Fibroblast of lung (primary cell): ENCODE measurements at regions not wholly inside any gene's neighbourhood (a gene's known extent, or its start where the extent isn't known, plus 50 kb on each side); places are given as distances from the start of the nearest gene placed in this dataset.

ENCODE experiments used
- DNase-seq, 2 donors: peaks; one replicate each; pipeline versions ENCODE4 v3.0.0 to v3.0.0-alpha.2; 2010; ENCODE audit warnings: low read depth in 2 of 2
- H2AFZ ChIP-seq: 2 replicates; pipeline ENCODE4 v1.5.1; 2012; ENCODE audit warnings: low read length, control low read depth, inconsistent platforms
- H3K27ac ChIP-seq: 2 replicates; pipeline ENCODE4 v1.5.1; 2011; ENCODE audit warnings: low read length, control low read depth; ENCODE audit not compliant: insufficient read depth
- H3K27me3 ChIP-seq: 2 replicates; pipeline ENCODE4 v1.5.1; 2011; ENCODE audit warnings: mild to moderate bottlenecking, low read length; ENCODE audit not compliant: control insufficient read depth, insufficient read depth
- H3K36me3 ChIP-seq: 2 replicates; pipeline ENCODE4 v1.5.1; 2011; ENCODE audit warnings: low read length; ENCODE audit not compliant: control insufficient read depth, insufficient read depth
- H3K4me1 ChIP-seq: 2 replicates; pipeline ENCODE4 v1.5.1; 2011; ENCODE audit warnings: low read length; ENCODE audit not compliant: control insufficient read depth, insufficient read depth; ENCODE audit errors: extremely low read depth
- H3K4me2 ChIP-seq: 2 replicates; pipeline ENCODE4 v1.5.1; 2011; ENCODE audit warnings: low read length, control low read depth; ENCODE audit not compliant: insufficient read depth; ENCODE audit errors: extremely low read depth
- H3K4me3 ChIP-seq, 4 experiments: fragments of 200-600 bp in 1 of 4; sonication (generic) in 1 of 4; replicated peaks in 1 of 4; 2 replicates each; pipeline ENCODE4 v1.5.1; 2011 to 2016; ENCODE audit warnings: low read length in 4 of 4, low read depth in 3 of 4, mild to moderate bottlenecking in 3 of 4, control low read depth in 2 of 4, inconsistent platforms in 1 of 4, mixed read lengths in 1 of 4; ENCODE audit not compliant: insufficient read depth in 1 of 4; ENCODE audit errors: control extremely low read depth in 1 of 4
- H3K79me2 ChIP-seq: 2 replicates; pipeline ENCODE4 v1.5.1; 2012; ENCODE audit warnings: mild to moderate bottlenecking, low read length, inconsistent platforms; ENCODE audit not compliant: control insufficient read depth, insufficient read depth
- H3K9ac ChIP-seq: 2 replicates; pipeline ENCODE4 v1.5.1; 2011; ENCODE audit warnings: mild to moderate bottlenecking, low read length, control low read depth; ENCODE audit not compliant: insufficient read depth
- H3K9me3 ChIP-seq: 2 replicates; pipeline ENCODE4 v1.5.1; 2012; ENCODE audit warnings: low read depth, low read length; ENCODE audit not compliant: control insufficient read depth, insufficient read depth
- H4K20me1 ChIP-seq: 2 replicates; pipeline ENCODE4 v1.5.1; 2011; ENCODE audit warnings: low read length; ENCODE audit not compliant: control insufficient read depth, insufficient read depth; ENCODE audit errors: extremely low read depth
- CTCF ChIP-seq, 2 donors: IDR thresholded peaks in 1 of 2; conservative IDR thresholded peaks in 1 of 2; 1 replicate in 1 of 2; 2 replicates in 1 of 2; pipeline ENCODE4 v1.5.1; 2011 to 2012; ENCODE audit warnings: low read length in 2 of 2, control low read depth in 1 of 2, inconsistent platforms in 1 of 2, low read depth in 1 of 2, mild to moderate bottlenecking in 1 of 2
- EZH2 ChIP-seq: IDR thresholded peaks from 2 replicates; pipeline ENCODE4 v1.5.1; 2012; ENCODE audit warnings: low read length, control low read depth, mild to moderate bottlenecking; ENCODE audit errors: missing control alignments

GRCh38 chr1:245096311-245097066 lies 58.3 kb upstream of the KIF26B start:
- Histone ChIP-seq H2AFZ (no peak overlapping the region), H3K36me3 (no peaks in the 10 kb centered on the region), H3K9ac (no peak overlapping the region), H4K20me1 (no peaks in the 10 kb centered on the region), H3K9me3 (no peaks in the 10 kb centered on the region), H3K79me2 (no peaks in the 10 kb centered on the region), H3K4me3 (no peak overlapping the region), H3K27me3 (no peaks in the 10 kb centered on the region), H3K27ac (no peak overlapping the region), H3K4me2 (no peak overlapping the region), H3K4me1 (peaks cover 6% of the 10 kb centered on the region)
- DNase-seq: no peak
- TF ChIP-seq EZH2 (no peak), CTCF (conservative IDR thresholded peaks at IDR 0.05 in 1 of 2, IDR thresholded peaks at IDR 0.05 in 1 of 2; ENCODE audit: low read depth in 1 of 2, low read length in 2 of 2) (no peak)

DNA sequence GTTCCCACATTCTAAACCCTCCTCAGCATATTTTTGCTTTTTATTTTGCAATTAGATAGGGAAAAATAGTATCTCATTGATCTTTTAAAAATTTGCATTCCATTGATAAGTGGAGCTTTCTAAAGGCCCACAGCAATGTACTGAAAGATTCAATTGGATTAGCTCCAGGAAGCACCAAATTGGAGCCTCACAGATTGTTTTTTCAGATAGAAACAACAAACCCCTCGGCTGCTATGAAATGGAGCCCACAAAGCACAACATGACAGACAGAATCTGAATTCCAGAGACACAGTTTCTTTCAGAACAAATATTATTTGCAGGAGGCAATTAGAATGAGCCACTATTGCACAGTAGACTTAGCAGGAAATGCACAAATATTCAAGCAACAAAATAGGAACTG lies 58.9 kb upstream of the KIF26B start:
- no peaks in the 10 kb centered on the region for H4K20me1 ChIP-seq
- H3K27me3 ChIP-seq: no peaks in the 10 kb centered on the region
- no peak overlapping the region for H3K27ac ChIP-seq
- H3K4me1 ChIP-seq: peaks cover 10% of the 10 kb centered on the region
- H3K36me3 ChIP-seq: no peaks in the 10 kb centered on the region
- no peak overlapping the region for H3K4me2 ChIP-seq
- H3K9me3 ChIP-seq: no peaks in the 10 kb centered on the region
- H3K9ac ChIP-seq: no peak overlapping the region
- no peak overlapping the region for H3K4me3 ChIP-seq
- TF ChIP-seq EZH2 (no peak), CTCF (conservative IDR thresholded peaks at IDR 0.05 in 1 of 2, IDR thresholded peaks at IDR 0.05 in 1 of 2; ENCODE audit: low read depth in 1 of 2, low read length in 2 of 2) (no peak)
- no peak overlapping the region for H2AFZ ChIP-seq
- no peaks in the 10 kb centered on the region for H3K79me2 ChIP-seq
- no peak for DNase-seq

DNA sequence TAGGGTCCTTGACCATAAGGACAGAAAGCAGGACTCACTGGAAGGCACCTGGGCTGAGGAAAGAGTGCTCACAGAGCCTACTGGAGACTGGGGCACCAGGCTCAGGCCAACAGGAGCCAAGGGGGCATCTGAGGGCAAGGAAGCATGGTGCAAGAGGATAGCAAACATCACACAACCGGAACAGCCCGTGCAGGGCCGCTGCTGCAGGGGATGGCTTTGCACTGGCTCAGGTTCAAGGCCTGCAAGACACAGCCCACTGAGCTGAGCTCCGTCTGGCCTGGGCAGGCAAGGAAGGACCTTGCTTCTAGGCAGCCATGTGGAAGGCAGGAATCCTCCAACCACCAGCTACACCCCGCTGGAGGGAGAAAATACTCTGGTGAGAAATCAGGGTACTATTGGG lies 59.8 kb upstream of the KIF26B start:
- H3K36me3 ChIP-seq: no peaks in the 10 kb centered on the region
- no peak overlapping the region for H3K9ac ChIP-seq
- H2AFZ ChIP-seq: no peak overlapping the region
- H3K79me2 ChIP-seq: no peaks in the 10 kb centered on the region
- H3K4me1 ChIP-seq: peaks cover 10% of the 10 kb centered on the region
- DNase-seq: no peak
- H3K27me3 ChIP-seq: no peaks in the 10 kb centered on the region
- no peak overlapping the region for H3K4me2 ChIP-seq
- no peaks in the 10 kb centered on the region for H4K20me1 ChIP-seq
- TF ChIP-seq CTCF (conservative IDR thresholded peaks at IDR 0.05 in 1 of 2, IDR thresholded peaks at IDR 0.05 in 1 of 2; ENCODE audit: low read depth in 1 of 2, low read length in 2 of 2) (no peak), EZH2 (no peak)
- no peaks in the 10 kb centered on the region for H3K9me3 ChIP-seq
- H3K27ac ChIP-seq: no peak overlapping the region
- H3K4me3 ChIP-seq: no peak overlapping the region
